Erythroblast (primary cell): ENCODE measurements at regions not wholly inside any gene's neighbourhood (a gene's known extent, or its start where the extent isn't known, plus 50 kb on each side); places are given as distances from the start of the nearest gene placed in this dataset.

ENCODE experiments used
- GATA1 ChIP-seq: IDR thresholded peaks from 2 replicates; pipeline ENCODE4 v1.6.1; 2011; ENCODE audit warnings: low read depth, mild to moderate bottlenecking, control low read depth, low read length, moderate library complexity
- POLR2A ChIP-seq: IDR thresholded peaks from 2 replicates; pipeline ENCODE4 v1.6.1; 2011; ENCODE audit warnings: mild to moderate bottlenecking, low read length

GRCh38 chr6:27838058-27838944 lies 73.9 kb downstream of the OR2B2 start:
- peak; percentile 93 for TF ChIP-seq POLR2A
- TF ChIP-seq GATA1, result no peak
